ENCODE measurements at regions not wholly inside any gene's neighbourhood (a gene's known extent, or its start where the extent isn't known, plus 50 kb on each side); places are given as distances from the start of the nearest gene placed in this dataset.

DNA sequence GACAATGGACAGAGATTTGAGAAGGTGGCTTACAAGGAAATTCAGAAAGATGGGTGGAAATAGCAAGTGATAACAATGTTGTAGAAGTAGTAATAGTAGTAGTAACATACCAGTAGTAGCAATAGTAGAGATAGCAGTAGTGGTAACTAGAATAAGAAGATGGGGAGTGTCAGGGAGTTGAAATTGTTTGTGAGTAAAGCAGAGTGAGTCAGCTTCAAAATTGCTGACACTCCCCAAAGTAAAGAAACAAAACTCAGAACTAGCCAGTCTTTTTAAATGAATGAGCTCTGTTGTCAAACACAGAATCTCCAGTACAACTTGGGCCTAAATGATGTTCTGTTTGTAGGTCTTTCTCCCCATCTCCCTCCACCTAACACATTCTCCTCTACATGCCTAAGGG, 1040.9 kb downstream of the CBLN2 start:
- H4K91ac ChIP-seq (ENCODE audit: low read depth, low read length) = no peak overlapping the region
- H4K12ac ChIP-seq (ENCODE audit: low read depth, low read length) = no peak overlapping the region
- no peaks in the 10 kb centered on the region for H3K79me2 ChIP-seq (ENCODE audit: control insufficient read depth, insufficient read depth, low read length, poor library complexity)
- H2BK120ac ChIP-seq (ENCODE audit: insufficient read depth, low read length, poor library complexity) = no peak overlapping the region
- no peak overlapping the region for H3K23ac ChIP-seq (ENCODE audit: low read length)
- H4K8ac ChIP-seq (ENCODE audit: low read depth, low read length) = no peak overlapping the region
- no peaks in the 10 kb centered on the region for H3K79me1 ChIP-seq (ENCODE audit: low read length)
- H3K4me2 ChIP-seq (ENCODE audit: low read length) = no peak overlapping the region
- no peak overlapping the region for H2BK12ac ChIP-seq (ENCODE audit: low read length)
- H2BK5ac ChIP-seq (ENCODE audit: low read depth, low read length, poor library complexity) = no peak overlapping the region
- H3K4ac ChIP-seq (ENCODE audit: low read depth, low read length) = no peak overlapping the region
- no peak overlapping the region for H3K14ac ChIP-seq (ENCODE audit: low read length)
- H3K9me3 ChIP-seq (ENCODE audit: insufficient read depth, low read depth, low read length) = no peaks in the 10 kb centered on the region
- no peak overlapping the region for H3K4me3 ChIP-seq (ENCODE audit: low read depth, low read length)
- H3K36me3 ChIP-seq (ENCODE audit: control insufficient read depth in 1 of 2, insufficient read depth in 2 of 2, low read length in 2 of 2) = no peaks in the 10 kb centered on the region
- H3K27me3 ChIP-seq (ENCODE audit: insufficient read depth, low read length) = no peaks in the 10 kb centered on the region
- H3K27ac ChIP-seq (ENCODE audit: low read depth, low read length) = no peak overlapping the region
- H3K18ac ChIP-seq (ENCODE audit: low read length) = no peak overlapping the region
- no peak overlapping the region for H3K9ac ChIP-seq (ENCODE audit: low read length)
- no peak overlapping the region for H2AFZ ChIP-seq (ENCODE audit: insufficient read depth, low read length, poor library complexity)
- DNase-seq = no peak
- no peak overlapping the region for H2AK5ac ChIP-seq (ENCODE audit: low read length)
- H3K4me1 ChIP-seq (ENCODE audit: control insufficient read depth in 1 of 2, insufficient read depth in 2 of 2, low read length in 2 of 2) = no peaks in the 10 kb centered on the region

DNA sequence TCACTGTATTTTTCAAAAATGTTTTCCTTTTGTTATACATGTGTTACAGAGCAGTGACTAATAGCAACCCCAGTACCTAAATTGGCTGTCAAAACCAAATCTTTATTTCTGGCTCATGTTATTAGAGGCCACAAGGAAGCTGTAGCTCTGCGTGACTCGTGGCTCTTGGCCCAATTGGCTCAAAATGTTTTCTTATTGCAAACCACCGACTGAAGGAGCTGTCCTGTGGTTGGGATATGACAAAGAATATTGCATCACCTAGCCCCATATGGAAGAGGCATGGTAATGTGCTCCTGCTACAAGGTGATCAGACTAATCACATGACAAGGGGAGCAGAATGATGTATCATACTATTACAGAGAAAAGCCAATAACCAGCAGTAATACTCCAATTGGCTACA, 1058.5 kb downstream of the CBLN2 start:
- Histone ChIP-seq H3K4me2 (ENCODE audit: low read length) (no peak overlapping the region), H4K91ac (ENCODE audit: low read depth, low read length) (no peak overlapping the region), H4K12ac (ENCODE audit: low read depth, low read length) (no peak overlapping the region), H3K4me1 (ENCODE audit: control insufficient read depth in 1 of 2, insufficient read depth in 2 of 2, low read length in 2 of 2) (no peaks in the 10 kb centered on the region), H2AFZ (ENCODE audit: insufficient read depth, low read length, poor library complexity) (no peak overlapping the region), H3K4ac (ENCODE audit: low read depth, low read length) (no peak overlapping the region), H2AK5ac (ENCODE audit: low read length) (no peak overlapping the region), H3K9me3 (ENCODE audit: insufficient read depth, low read depth, low read length) (peaks cover 6% of the 10 kb centered on the region), H3K14ac (ENCODE audit: low read length) (no peak overlapping the region), H2BK5ac (ENCODE audit: low read depth, low read length, poor library complexity) (no peak overlapping the region), H3K18ac (ENCODE audit: low read length) (no peak overlapping the region), H3K27me3 (ENCODE audit: insufficient read depth, low read length) (no peaks in the 10 kb centered on the region), H3K4me3 (ENCODE audit: low read depth, low read length) (no peak overlapping the region), H3K79me2 (ENCODE audit: control insufficient read depth, insufficient read depth, low read length, poor library complexity) (no peaks in the 10 kb centered on the region), H3K36me3 (ENCODE audit: control insufficient read depth in 1 of 2, insufficient read depth in 2 of 2, low read length in 2 of 2) (no peaks in the 10 kb centered on the region), H3K23ac (ENCODE audit: low read length) (no peak overlapping the region), H3K79me1 (ENCODE audit: low read length) (no peaks in the 10 kb centered on the region), H4K8ac (ENCODE audit: low read depth, low read length) (no peak overlapping the region), H3K9ac (ENCODE audit: low read length) (no peak overlapping the region), H3K27ac (ENCODE audit: low read depth, low read length) (no peak overlapping the region), H2BK120ac (ENCODE audit: insufficient read depth, low read length, poor library complexity) (no peak overlapping the region), H2BK12ac (ENCODE audit: low read length) (no peak overlapping the region)
- DNase-seq = no peak
- no CpG with 5 or more reads among the region's 3 CpGs for WGBS (ENCODE audit: extremely low coverage, insufficient coverage, insufficient read length)

DNA sequence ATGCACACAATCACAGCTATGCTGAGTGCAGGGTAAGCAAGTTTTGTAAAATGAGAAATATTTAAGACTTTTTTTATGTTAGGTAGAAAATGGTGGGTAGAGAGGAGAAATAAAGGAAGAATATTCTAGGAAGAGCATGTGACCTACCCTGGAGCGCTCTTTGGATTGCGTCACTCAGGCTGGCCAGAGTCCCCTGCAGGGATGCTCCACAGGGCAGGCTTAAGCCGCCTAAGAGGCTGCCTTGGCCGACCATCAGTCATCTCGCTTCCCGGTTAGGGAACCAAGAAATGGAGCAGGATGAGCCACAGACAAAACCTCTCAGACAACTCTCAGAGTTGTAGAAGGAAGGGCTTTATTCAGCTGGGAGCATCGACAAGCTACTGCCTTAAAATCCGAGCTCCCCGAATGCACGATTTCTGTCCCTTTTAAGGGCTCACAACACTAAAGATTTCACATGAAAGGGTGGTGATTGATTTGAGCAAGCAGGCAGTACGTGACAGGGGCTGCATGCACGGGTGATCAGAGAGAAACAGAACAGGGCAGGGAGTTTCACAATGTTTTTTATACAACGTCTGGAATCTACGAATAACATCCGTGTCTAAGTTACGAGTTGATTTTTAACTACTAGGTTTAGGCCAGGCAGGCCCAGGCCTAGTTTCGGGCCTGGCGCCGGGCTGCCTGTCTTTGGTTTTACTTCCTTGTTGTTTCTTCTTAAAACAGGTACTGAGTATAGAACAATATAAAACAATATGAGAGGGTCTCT, 1072.0 kb downstream of the CBLN2 start:
- Histone ChIP-seq H4K8ac (ENCODE audit: low read depth, low read length) (no peak overlapping the region), H2BK120ac (ENCODE audit: insufficient read depth, low read length, poor library complexity) (no peak overlapping the region), H3K27ac (ENCODE audit: low read depth, low read length) (no peak overlapping the region), H3K36me3 (ENCODE audit: control insufficient read depth in 1 of 2, insufficient read depth in 2 of 2, low read length in 2 of 2) (no peaks in the 10 kb centered on the region), H3K4ac (ENCODE audit: low read depth, low read length) (no peak overlapping the region), H4K91ac (ENCODE audit: low read depth, low read length) (no peak overlapping the region), H3K18ac (ENCODE audit: low read length) (no peak overlapping the region), H3K79me1 (ENCODE audit: low read length) (no peaks in the 10 kb centered on the region), H4K12ac (ENCODE audit: low read depth, low read length) (no peak overlapping the region), H2AK5ac (ENCODE audit: low read length) (no peak overlapping the region), H2BK5ac (ENCODE audit: low read depth, low read length, poor library complexity) (no peak overlapping the region), H2BK12ac (ENCODE audit: low read length) (no peak overlapping the region), H3K23ac (ENCODE audit: low read length) (no peak overlapping the region), H3K79me2 (ENCODE audit: control insufficient read depth, insufficient read depth, low read length, poor library complexity) (no peaks in the 10 kb centered on the region), H3K4me1 (ENCODE audit: control insufficient read depth in 1 of 2, insufficient read depth in 2 of 2, low read length in 2 of 2) (no peaks in the 10 kb centered on the region), H3K4me3 (ENCODE audit: low read depth, low read length) (no peak overlapping the region), H3K14ac (ENCODE audit: low read length) (no peak overlapping the region), H3K9me3 (ENCODE audit: insufficient read depth, low read depth, low read length) (no peaks in the 10 kb centered on the region), H2AFZ (ENCODE audit: insufficient read depth, low read length, poor library complexity) (no peak overlapping the region), H3K27me3 (ENCODE audit: insufficient read depth, low read length) (no peaks in the 10 kb centered on the region), H3K9ac (ENCODE audit: low read length) (no peak overlapping the region), H3K4me2 (ENCODE audit: low read length) (no peak overlapping the region)
- no CpG with 5 or more reads among the region's 19 CpGs for WGBS (ENCODE audit: extremely low coverage, insufficient coverage, insufficient read length)
- DNase-seq = no peak

DNA sequence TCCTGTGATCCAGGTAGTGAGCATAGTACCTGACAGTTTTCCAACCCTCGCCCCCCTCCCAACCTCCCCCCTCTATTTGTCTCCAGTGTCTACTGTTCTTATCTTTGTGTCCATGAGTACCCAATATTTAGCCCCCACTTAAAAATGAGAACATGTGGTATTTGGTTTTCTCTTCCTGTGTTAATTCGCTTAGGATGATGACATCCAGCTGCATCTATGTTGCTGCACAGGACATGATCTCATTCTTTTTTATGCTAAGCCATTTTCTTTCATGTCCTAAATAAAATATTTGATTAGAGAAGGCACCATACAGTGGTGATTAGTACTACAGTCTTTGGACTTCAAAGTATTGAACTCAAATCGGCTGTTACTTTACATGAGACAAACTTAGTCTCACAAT, 1087.9 kb downstream of the CBLN2 start:
- H2AK5ac ChIP-seq (ENCODE audit: low read length) = no peak overlapping the region
- DNase-seq = no peak
- no peak overlapping the region for H3K18ac ChIP-seq (ENCODE audit: low read length)
- H4K91ac ChIP-seq (ENCODE audit: low read depth, low read length) = no peak overlapping the region
- no peaks in the 10 kb centered on the region for H3K79me2 ChIP-seq (ENCODE audit: control insufficient read depth, insufficient read depth, low read length, poor library complexity)
- H3K9ac ChIP-seq (ENCODE audit: low read length) = no peak overlapping the region
- no peak overlapping the region for H3K4ac ChIP-seq (ENCODE audit: low read depth, low read length)
- no peak overlapping the region for H2BK12ac ChIP-seq (ENCODE audit: low read length)
- no peaks in the 10 kb centered on the region for H3K27me3 ChIP-seq (ENCODE audit: insufficient read depth, low read length)
- H3K14ac ChIP-seq (ENCODE audit: low read length) = no peak overlapping the region
- H3K23ac ChIP-seq (ENCODE audit: low read length) = no peak overlapping the region
- no peak overlapping the region for H2AFZ ChIP-seq (ENCODE audit: insufficient read depth, low read length, poor library complexity)
- no peak overlapping the region for H3K4me3 ChIP-seq (ENCODE audit: low read depth, low read length)
- no peak overlapping the region for H3K4me2 ChIP-seq (ENCODE audit: low read length)
- H3K79me1 ChIP-seq (ENCODE audit: low read length) = no peaks in the 10 kb centered on the region
- H3K27ac ChIP-seq (ENCODE audit: low read depth, low read length) = no peak overlapping the region
- no peak overlapping the region for H2BK5ac ChIP-seq (ENCODE audit: low read depth, low read length, poor library complexity)
- no CpG with 5 or more reads among the region's 3 CpGs for WGBS (ENCODE audit: extremely low coverage, insufficient coverage, insufficient read length)
- no peaks in the 10 kb centered on the region for H3K4me1 ChIP-seq (ENCODE audit: control insufficient read depth in 1 of 2, insufficient read depth in 2 of 2, low read length in 2 of 2)
- no peak overlapping the region for H4K8ac ChIP-seq (ENCODE audit: low read depth, low read length)
- no peaks in the 10 kb centered on the region for H3K9me3 ChIP-seq (ENCODE audit: insufficient read depth, low read depth, low read length)
- H3K36me3 ChIP-seq (ENCODE audit: control insufficient read depth in 1 of 2, insufficient read depth in 2 of 2, low read length in 2 of 2) = no peaks in the 10 kb centered on the region
- H2BK120ac ChIP-seq (ENCODE audit: insufficient read depth, low read length, poor library complexity) = no peak overlapping the region
- no peak overlapping the region for H4K12ac ChIP-seq (ENCODE audit: low read depth, low read length)
